GM12875 (cell line): ENCODE measurements at regions not wholly inside any gene's neighbourhood (a gene's known extent, or its start where the extent isn't known, plus 50 kb on each side); places are given as distances from the start of the nearest gene placed in this dataset.

ENCODE experiments used
- H3K4me3 ChIP-seq: one replicate; pipeline ENCODE4 v1.5.1; 2011; ENCODE audit warnings: low read depth, low read length, control low read depth
- CTCF ChIP-seq: IDR thresholded peaks from 2 replicates; pipeline ENCODE4 v1.5.1; 2011; ENCODE audit warnings: low read depth, mild to moderate bottlenecking, control low read depth, inconsistent platforms, low read length, moderate library complexity, borderline replicate concordance; ENCODE audit not compliant: insufficient read depth

DNA sequence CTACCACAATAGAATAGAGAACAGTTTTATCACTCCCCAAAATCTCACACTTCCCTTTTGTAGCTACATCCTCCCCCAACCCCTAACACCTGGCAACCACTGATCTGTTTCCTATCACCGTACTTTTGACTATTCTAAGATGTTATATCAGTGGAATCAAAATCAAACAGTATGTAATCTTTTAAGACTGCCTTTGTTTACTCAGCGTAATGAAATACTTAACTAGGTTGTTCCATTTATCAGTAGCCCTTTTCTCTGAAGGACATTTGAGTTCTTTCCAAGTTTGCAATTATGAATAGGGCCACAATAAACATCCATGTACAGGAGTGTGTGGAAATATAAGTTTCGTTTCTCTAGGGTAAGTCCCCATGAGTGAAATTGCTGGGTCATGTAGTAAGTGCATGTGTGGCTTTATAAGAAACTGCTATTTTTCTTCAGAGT is 372.3 kb downstream of the SV2B start:
- no peak for TF ChIP-seq CTCF

GRCh38 chr15:91473894-91474545 is 374.0 kb downstream of the SV2B start:
- no peak overlapping the region for H3K4me3 ChIP-seq
- TF ChIP-seq CTCF, result no peak

More for the DNA sequence above, 372.3 kb downstream of the SV2B start:
- H3K4me3 ChIP-seq, result no peak overlapping the region

DNA sequence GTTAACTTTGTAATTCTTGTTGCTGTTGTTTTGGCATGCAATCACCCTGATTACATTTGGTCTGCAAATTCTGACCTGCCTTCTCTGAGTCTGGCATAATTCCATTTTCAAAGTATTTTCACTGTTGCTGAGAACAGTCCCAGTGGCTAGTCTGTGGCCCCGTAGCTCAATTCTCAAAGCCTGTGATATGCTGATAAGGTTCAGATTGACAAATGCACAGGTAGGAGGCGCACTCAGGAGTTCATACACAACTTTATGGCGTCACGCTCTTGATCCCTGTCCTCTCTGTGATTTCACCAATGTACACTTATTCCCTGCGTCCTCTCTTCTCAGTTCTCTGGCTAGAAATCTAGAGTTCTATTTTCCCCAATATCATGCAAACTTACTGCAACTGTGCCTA is 376.6 kb upstream of the SLCO3A1 start:
- no peak for TF ChIP-seq CTCF
- H3K4me3 ChIP-seq, result no peak overlapping the region

- no peak overlapping the region for H3K4me3 ChIP-seq
- no peak for TF ChIP-seq CTCF
Observed at GRCh38 chr15:91478717-91479191, 374.8 kb upstream of the SLCO3A1 start.

DNA sequence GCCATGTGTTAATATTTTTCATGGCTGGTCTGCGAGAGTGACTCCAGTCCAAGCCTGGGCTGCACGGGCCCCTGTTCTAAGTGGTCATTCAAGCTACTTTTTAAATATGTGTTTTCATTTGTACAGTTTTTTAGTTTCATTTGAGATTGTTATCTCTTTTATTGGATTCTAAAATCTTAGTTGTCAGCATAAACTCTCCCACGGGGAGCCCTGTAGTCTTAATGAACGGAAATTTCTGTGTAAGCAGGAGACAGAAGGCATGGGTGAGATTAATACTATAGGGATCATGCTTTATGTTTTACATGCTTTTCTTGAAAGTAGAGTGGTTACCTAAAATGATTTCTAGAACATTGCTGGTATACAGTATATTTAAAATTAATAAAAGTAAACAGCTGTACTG is 373.1 kb upstream of the SLCO3A1 start:
- no peak overlapping the region for H3K4me3 ChIP-seq
- no peak for TF ChIP-seq CTCF

DNA sequence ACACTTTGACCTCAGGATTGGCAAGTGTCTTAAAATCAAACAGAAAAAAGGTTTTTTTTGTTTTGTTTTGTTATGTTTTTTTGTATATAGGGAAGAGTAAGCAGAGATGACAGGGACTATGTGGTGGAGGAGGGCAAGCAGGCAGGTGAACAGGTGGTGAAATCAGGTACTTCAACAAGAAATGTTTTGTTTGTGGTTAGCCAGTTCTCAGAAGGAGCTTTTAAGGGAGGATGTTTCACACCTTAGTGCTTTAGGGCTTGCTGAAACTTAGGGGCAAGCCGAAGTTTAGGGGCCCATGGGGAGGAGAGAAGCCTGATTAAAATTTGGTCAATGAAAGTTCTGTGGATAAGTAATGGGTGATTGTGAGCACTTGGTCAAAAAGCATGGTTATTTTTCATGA is 370.7 kb upstream of the SLCO3A1 start:
- no peak for TF ChIP-seq CTCF

GRCh38 chr15:91484141-91484540 is 369.4 kb upstream of the SLCO3A1 start:
- H3K4me3 ChIP-seq, result no peak overlapping the region
- TF ChIP-seq CTCF, result no peak

More for the DNA sequence above, 370.7 kb upstream of the SLCO3A1 start:
- H3K4me3 ChIP-seq, result no peak overlapping the region
